Duodenal mucosa (tissue), 2 donors: ENCODE measurements at regions not wholly inside any gene's neighbourhood (a gene's known extent, or its start where the extent isn't known, plus 50 kb on each side); places are given as distances from the start of the nearest gene placed in this dataset.

Experiments
- H3K27ac ChIP-seq: one replicate; pipeline ENCODE4 v1.7.0; 2013; ENCODE audit warnings: low read depth, low read length
- H3K27me3 ChIP-seq, 2 donors: one replicate each; pipeline ENCODE4 v1.7.0; 2013; ENCODE audit warnings: low read length in 2 of 2, control low read depth in 1 of 2; ENCODE audit not compliant: insufficient read depth in 2 of 2, control insufficient read depth in 1 of 2
- H3K36me3 ChIP-seq, 2 donors: one replicate each; pipeline ENCODE4 v1.7.0; 2013; ENCODE audit warnings: low read length in 2 of 2, control low read depth in 1 of 2; ENCODE audit not compliant: insufficient read depth in 2 of 2, control insufficient read depth in 1 of 2
- H3K4me1 ChIP-seq, 2 donors: one replicate each; pipeline ENCODE4 v1.7.0; 2013; ENCODE audit warnings: low read length in 2 of 2, control low read depth in 1 of 2; ENCODE audit not compliant: insufficient read depth in 2 of 2, control insufficient read depth in 1 of 2
- H3K4me3 ChIP-seq, 2 donors: one replicate each; pipeline ENCODE4 v1.7.0; 2013; ENCODE audit warnings: low read length in 2 of 2, low read depth in 1 of 2
- H3K9ac ChIP-seq, 2 donors: one replicate each; pipeline ENCODE4 v1.7.0; 2013; ENCODE audit warnings: low read length in 2 of 2, low read depth in 1 of 2
- H3K9me3 ChIP-seq, 2 donors: one replicate each; pipeline ENCODE4 v1.7.0; 2013; ENCODE audit warnings: low read length in 2 of 2, control low read depth in 1 of 2; ENCODE audit not compliant: control insufficient read depth in 1 of 2

DNA sequence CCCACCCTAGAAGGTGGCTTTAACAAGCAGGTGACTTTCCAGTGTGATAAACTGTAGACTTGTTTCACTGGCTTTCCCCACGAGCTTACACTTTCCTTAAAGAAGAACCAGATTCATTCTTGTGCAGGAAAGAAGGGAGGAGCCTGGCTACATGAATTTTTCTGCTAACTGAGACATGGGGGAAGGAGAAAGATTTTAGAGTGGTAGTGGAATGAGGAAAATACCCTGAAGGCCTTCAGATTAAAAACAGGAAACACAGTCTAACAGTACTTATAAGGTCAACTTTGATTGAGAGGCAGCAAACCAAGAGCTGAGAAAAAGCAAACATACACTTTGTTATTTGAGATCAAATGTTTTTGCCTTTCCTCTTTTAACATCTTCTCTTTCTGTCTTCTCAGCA is 640.9 kb upstream of the PLXNA2 start:
- Histone ChIP-seq H3K4me1 (no peaks in the 10 kb centered on the region), H3K27ac (no peak overlapping the region), H3K9me3 (no peaks in the 10 kb centered on the region), H3K4me3 (no peak overlapping the region), H3K36me3 (no peaks in the 10 kb centered on the region), H3K27me3 (no peaks in the 10 kb centered on the region), H3K9ac (no peak overlapping the region)

DNA sequence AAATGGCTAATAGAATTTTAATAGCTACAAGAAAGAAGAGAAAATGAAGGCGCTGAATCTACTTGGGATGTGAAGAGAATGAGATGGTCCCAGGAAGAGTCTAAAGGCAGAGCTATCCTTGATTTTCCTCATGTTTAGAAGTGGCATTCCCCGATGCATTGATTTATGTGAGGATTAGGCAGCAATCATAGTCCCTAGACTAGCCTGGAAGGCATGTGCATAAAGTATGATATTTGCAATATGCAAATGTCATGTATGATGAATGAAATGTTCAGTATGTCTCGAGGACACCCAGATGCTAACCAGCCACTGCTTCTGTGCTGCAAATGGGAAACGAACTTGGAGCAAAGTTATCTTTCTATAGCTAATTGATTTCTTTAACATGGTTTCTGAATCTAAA is 641.5 kb upstream of the PLXNA2 start:
- Histone ChIP-seq H3K9ac (no peak overlapping the region), H3K4me3 (no peak overlapping the region), H3K27ac (no peak overlapping the region), H3K4me1 (no peaks in the 10 kb centered on the region), H3K9me3 (no peaks in the 10 kb centered on the region), H3K36me3 (no peaks in the 10 kb centered on the region), H3K27me3 (no peaks in the 10 kb centered on the region)

DNA sequence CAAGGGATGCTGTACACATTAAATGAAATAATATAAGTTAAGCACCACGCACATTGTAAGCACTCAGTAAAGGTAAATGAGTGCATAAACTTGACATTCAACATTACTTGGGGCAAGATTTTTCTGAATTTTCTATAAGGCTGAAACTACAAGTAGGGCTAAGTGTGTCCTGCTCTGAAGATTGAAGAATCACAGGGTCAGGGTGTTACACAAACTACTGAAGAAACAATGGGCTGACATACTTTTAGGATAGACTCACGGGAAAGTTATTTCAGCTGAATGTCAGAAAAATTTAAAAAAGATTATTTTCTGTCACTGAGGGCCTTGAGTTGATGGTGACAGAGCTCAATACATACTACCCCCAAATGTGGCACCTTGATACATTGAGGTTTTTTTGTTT is 644.2 kb upstream of the PLXNA2 start:
- Histone ChIP-seq H3K4me3 (no peak overlapping the region), H3K27ac (no peak overlapping the region), H3K9ac (no peak overlapping the region), H3K9me3 (no peaks in the 10 kb centered on the region), H3K36me3 (no peaks in the 10 kb centered on the region), H3K27me3 (no peaks in the 10 kb centered on the region), H3K4me1 (no peaks in the 10 kb centered on the region)

DNA sequence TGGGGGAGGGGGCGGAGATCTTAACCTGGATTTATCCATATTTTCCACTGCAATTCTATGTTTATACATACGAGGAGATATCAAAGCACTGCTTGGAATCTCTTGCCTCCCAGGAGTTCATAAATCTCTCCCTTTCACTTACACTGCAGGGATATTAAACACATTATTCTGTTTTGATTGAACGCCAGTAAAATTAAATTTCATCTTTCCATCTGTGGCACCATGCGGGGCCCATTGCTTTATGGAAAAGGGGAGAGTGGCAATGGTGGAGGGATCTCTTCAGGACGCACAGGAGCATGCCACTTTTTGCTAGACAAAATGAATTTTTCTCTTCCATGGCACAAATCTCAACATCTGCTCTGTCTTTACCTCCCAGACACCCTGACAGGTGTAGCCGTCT is 648.0 kb upstream of the PLXNA2 start:
- Histone ChIP-seq H3K27me3 (no peaks in the 10 kb centered on the region), H3K9me3 (no peaks in the 10 kb centered on the region), H3K36me3 (no peaks in the 10 kb centered on the region), H3K4me1 (no peaks in the 10 kb centered on the region), H3K27ac (no peak overlapping the region), H3K4me3 (no peak overlapping the region), H3K9ac (no peak overlapping the region)

DNA sequence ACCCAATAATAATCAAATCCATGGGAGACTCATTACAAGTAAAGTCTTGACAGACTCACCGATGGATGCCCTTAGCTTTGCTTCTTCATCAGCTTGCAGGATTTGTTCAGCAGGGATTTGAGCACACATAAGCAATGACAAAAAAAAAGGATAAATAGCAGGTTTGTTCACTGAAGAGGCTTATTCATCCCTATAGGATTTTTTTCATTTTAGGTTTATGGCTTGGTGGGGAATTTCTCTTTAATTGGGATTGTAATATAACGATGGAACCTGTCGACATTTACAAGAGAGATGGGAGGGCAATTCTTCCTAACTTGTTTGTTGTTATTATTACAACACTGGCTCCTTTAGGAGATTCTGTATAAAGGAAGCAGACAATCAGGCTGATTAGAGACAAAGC is 649.1 kb upstream of the PLXNA2 start:
- H3K27me3 ChIP-seq: no peaks in the 10 kb centered on the region
- no peaks in the 10 kb centered on the region for H3K9me3 ChIP-seq
- H3K36me3 ChIP-seq: no peaks in the 10 kb centered on the region
- H3K27ac ChIP-seq: no peak overlapping the region
- no peak overlapping the region for H3K9ac ChIP-seq
- H3K4me1 ChIP-seq: no peaks in the 10 kb centered on the region
- H3K4me3 ChIP-seq: no peak overlapping the region

DNA sequence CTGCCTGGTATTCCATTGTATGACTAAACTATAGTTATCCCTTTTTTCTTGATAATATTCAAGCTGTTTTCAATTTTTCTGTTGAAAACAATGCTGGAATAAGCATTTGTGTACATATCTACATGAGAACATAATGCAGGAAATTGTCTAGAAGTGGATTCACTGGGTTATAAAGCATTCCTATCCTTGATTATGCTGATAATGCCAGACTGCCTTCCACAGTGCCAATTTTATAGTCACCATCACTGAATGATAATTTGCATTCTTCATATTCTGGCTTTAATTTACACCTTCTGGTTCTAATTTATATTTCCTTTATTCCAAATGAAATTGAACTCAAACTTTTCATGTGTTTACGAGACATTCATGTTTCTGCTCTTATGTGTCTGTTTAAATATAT is 651.0 kb upstream of the PLXNA2 start:
- H3K4me3 ChIP-seq: no peak overlapping the region
- no peaks in the 10 kb centered on the region for H3K4me1 ChIP-seq
- no peaks in the 10 kb centered on the region for H3K27me3 ChIP-seq
- H3K36me3 ChIP-seq: no peaks in the 10 kb centered on the region
- no peak overlapping the region for H3K9ac ChIP-seq
- no peaks in the 10 kb centered on the region for H3K9me3 ChIP-seq
- H3K27ac ChIP-seq: no peak overlapping the region

DNA sequence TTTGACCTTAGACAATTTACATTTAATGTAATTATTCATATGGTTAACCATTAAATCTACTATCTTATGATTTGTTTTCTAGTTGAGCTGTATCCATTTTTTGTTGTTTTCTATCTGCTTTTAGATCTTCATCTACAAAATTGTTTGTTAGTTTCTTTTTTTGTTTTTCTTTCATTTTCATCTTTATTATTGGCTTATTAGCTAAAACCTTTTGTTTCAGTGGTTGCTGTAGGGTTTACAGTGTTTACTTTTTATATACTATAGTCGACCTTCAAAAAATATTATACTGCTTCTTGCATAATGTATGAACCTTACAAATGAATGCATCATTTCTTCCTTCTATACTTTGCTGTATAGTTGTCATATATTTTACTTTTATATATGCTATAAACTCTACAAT is 651.6 kb upstream of the PLXNA2 start:
- Histone ChIP-seq H3K27ac (no peak overlapping the region), H3K4me1 (no peaks in the 10 kb centered on the region), H3K27me3 (no peaks in the 10 kb centered on the region), H3K36me3 (no peaks in the 10 kb centered on the region), H3K4me3 (no peak overlapping the region), H3K9me3 (no peaks in the 10 kb centered on the region), H3K9ac (no peak overlapping the region)

DNA sequence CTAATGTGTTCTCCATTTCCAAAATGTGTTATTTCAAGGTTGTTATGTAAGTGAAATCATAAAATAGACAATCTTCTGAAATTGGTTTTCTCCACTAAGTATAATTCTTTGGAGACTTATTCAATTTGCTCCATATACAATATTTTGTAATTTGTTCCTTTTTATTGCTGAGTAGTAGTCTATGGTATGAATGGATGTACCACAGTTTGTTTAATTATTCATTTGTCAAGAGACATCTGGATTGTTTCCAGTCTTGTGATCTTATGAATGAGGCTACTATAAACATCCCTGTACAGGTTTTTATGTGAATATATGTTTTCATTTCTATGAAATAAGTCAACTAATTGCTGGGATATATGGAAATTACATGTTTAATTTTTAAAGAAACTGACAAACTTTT is 652.6 kb upstream of the PLXNA2 start:
- Histone ChIP-seq H3K4me3 (no peak overlapping the region), H3K27me3 (no peaks in the 10 kb centered on the region), H3K27ac (no peak overlapping the region), H3K36me3 (no peaks in the 10 kb centered on the region), H3K4me1 (no peaks in the 10 kb centered on the region), H3K9me3 (no peaks in the 10 kb centered on the region), H3K9ac (no peak overlapping the region)

DNA sequence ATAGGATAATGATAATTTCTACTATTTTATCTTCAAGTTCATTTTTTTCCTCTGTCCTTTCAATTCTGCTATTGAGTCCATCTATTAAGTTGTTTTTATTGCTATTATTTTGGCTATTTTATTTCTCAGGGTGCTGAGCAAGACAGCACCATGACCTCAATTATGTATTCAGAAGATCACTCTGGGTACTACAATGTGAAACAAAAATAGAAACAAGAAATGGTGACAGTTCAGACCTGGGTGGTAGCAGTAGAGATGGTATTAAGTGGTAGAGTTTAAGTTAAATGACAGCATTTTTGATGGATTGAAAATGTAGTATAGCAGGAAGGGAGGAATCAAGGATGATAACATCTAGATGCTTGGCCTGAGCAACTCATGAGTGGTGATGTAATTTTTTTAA is 655.3 kb upstream of the PLXNA2 start:
- H3K9ac ChIP-seq: no peak overlapping the region
- H3K9me3 ChIP-seq: no peaks in the 10 kb centered on the region
- H3K27me3 ChIP-seq: no peaks in the 10 kb centered on the region
- no peaks in the 10 kb centered on the region for H3K4me1 ChIP-seq
- H3K4me3 ChIP-seq: no peak overlapping the region
- no peaks in the 10 kb centered on the region for H3K36me3 ChIP-seq
- no peak overlapping the region for H3K27ac ChIP-seq

DNA sequence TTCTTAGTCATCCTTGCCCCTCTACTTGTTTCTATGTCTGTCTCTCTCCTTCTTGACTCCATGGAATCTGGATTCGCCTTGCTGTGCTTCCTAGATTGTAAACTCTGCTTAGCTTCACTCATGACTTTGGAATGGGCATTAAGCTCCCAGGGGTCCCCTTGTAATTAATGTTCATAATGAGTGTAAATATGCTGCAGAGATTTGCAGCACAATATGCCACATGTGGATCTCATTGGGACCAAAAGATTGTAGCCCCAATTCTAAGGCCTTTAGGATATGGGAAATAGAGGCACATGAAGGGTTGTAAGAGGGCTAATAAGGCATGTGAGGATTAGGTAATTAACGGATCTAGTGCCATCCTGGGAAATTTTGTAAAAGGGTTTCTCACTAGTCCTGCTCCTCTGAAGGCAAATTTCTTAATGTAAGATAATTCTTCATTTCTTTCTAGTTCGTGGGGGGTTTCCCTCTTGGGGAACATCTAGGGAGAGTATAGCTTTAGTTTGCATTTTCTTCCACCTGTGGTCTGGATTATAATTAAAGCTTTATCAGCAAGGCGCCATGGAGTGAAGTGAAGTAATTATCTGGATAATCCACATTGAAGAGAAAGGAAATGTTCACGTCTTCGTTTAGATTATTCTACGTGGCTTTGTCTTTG is 659.2 kb upstream of the PLXNA2 start:
- no peaks in the 10 kb centered on the region for H3K4me1 ChIP-seq
- no peaks in the 10 kb centered on the region for H3K36me3 ChIP-seq
- H3K9ac ChIP-seq: no peak overlapping the region
- H3K27ac ChIP-seq: no peak overlapping the region
- H3K4me3 ChIP-seq: no peak overlapping the region
- no peaks in the 10 kb centered on the region for H3K9me3 ChIP-seq
- H3K27me3 ChIP-seq: no peaks in the 10 kb centered on the region

DNA sequence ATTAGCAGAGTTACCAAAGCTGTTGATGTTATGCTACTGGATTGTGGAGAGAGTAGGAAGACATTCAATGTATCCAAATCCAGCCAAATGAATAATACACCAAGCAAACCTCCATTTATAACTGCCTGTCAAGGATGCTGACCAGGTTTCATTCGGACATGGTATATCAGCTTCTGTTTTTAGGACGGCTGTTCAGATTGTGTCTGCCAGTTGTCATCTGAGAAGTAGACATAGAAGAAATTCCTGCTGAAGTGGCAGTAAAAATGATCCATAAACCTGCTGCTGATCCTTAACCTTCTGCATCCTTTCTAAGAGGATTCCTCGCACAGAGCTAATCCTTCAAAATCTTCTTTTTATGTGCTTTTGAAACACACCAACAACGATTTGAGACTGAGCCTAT is 663.6 kb upstream of the PLXNA2 start:
- Histone ChIP-seq H3K27ac (no peak overlapping the region), H3K4me1 (no peaks in the 10 kb centered on the region), H3K36me3 (no peaks in the 10 kb centered on the region), H3K9ac (no peak overlapping the region), H3K4me3 (no peak overlapping the region), H3K9me3 (no peaks in the 10 kb centered on the region), H3K27me3 (no peaks in the 10 kb centered on the region)
